A673 (cell line): ENCODE measurements at regions not wholly inside any gene's neighbourhood (a gene's known extent, or its start where the extent isn't known, plus 50 kb on each side); places are given as distances from the start of the nearest gene placed in this dataset.

Source experiments
- BruUV-seq: library from RNA; stranded (reverse); fragments of 400-500 nt; replicated peaks from 2 replicates; lab custom pipeline; 2021; lab: Mats Ljungman, UMichigan
- CTCF ChIA-PET: fragments of 300-600 bp; sonication (Branson Sonifier 250); formaldehyde crosslinking; loops from one replicate; lab custom pipeline; 2022; ENCODE audit warnings: antibody characterized with exemption; lab: Charles Lee
- POLR2A ChIA-PET: fragments of 300-600 bp; sonication (Branson Sonifier 250); formaldehyde crosslinking; loops from one replicate; lab custom pipeline; 2022; ENCODE audit warnings: antibody characterized with exemption; ENCODE audit not compliant: low non-redundant PET; lab: Charles Lee
- DNase-seq: peaks from one replicate; pipeline ENCODE4 v3.0.0-alpha.2; 2015; ENCODE audit warnings: low spot score
- H3K27ac ChIP-seq: fragments of 200-600 bp; sonication (generic); 2 replicates; pipeline ENCODE4 v1.5.1; 2016; ENCODE audit warnings: mixed run types, low read depth, mild to moderate bottlenecking, mixed read lengths, antibody characterized with exemption, low read length; ENCODE audit not compliant: poor library complexity, severe bottlenecking
- H3K27me3 ChIP-seq: fragments of 200-600 bp; sonication (generic); replicated peaks from 2 replicates; pipeline ENCODE4 v1.6.1; 2017; ENCODE audit warnings: mixed run types, low read depth, mild to moderate bottlenecking, mixed read lengths, antibody characterized with exemption, low read length; ENCODE audit not compliant: insufficient read depth, poor library complexity
- H3K36me3 ChIP-seq: fragments of 200-600 bp; sonication (generic); 2 replicates; pipeline ENCODE4 v1.6.1; 2016; ENCODE audit warnings: mixed run types, mild to moderate bottlenecking, mixed read lengths, antibody characterized with exemption, low read length; ENCODE audit not compliant: insufficient read depth, poor library complexity, severe bottlenecking
- H3K4me1 ChIP-seq: fragments of 200-600 bp; sonication (generic); 2 replicates; pipeline ENCODE4 v1.6.1; 2017; ENCODE audit warnings: mixed run types, mild to moderate bottlenecking, mixed read lengths, antibody characterized with exemption, low read length; ENCODE audit not compliant: insufficient read depth, poor library complexity, severe bottlenecking
- H3K4me3 ChIP-seq: fragments of 200-600 bp; sonication (generic); 2 replicates; pipeline ENCODE4 v1.5.1; 2016; ENCODE audit warnings: low read depth, mixed run types, mild to moderate bottlenecking, mixed read lengths, low read length; ENCODE audit not compliant: poor library complexity, severe bottlenecking
- H3K9me3 ChIP-seq: fragments of 200-600 bp; sonication (generic); 2 replicates; pipeline ENCODE4 v1.6.1; 2016; ENCODE audit warnings: mixed run types, low read depth, mild to moderate bottlenecking, mixed read lengths, antibody characterized with exemption, low read length; ENCODE audit not compliant: poor library complexity, severe bottlenecking
- CTCF ChIP-seq: fragments of 300-800, 200-600 bp; sonication (generic); conservative IDR thresholded peaks from 2 replicates; pipeline ENCODE4 v1.5.1; 2017; ENCODE audit warnings: low read depth, mild to moderate bottlenecking, antibody characterized with exemption, low read length, moderate library complexity, mixed read lengths
- EZH2 ChIP-seq: fragments of 200-600 bp; sonication (generic); IDR thresholded peaks from 2 replicates; pipeline ENCODE4 v1.6.1; 2017; ENCODE audit warnings: borderline replicate concordance, low read depth, mild to moderate bottlenecking, mixed read lengths, antibody characterized with exemption, low read length; ENCODE audit not compliant: poor library complexity, severe bottlenecking
- intact Hi-C: fragments of 100-400 bp; cut with micrococcal nuclease; formaldehyde crosslinking; loops from one replicate; pipeline ENCODE4 v1.10.0; 2022; ENCODE audit not compliant: unreplicated experiment

GRCh38 chr1:55894521-55894920 is 679.4 kb upstream of the USP24 start:
- BruUV-seq = no TSS peak
- H3K36me3 ChIP-seq = no peaks in the 10 kb centered on the region
- CTCF ChIA-PET = interaction anchor here (0.5 kb wide), 1 partner anchor 421 kb away, joined by 4 read pairs; no protein-coding TSS in a partner anchor
- no peak overlapping the region for H3K27ac ChIP-seq
- no peaks in the 10 kb centered on the region for H3K4me1 ChIP-seq
- H3K4me3 ChIP-seq = no peak overlapping the region
- peaks cover 3% of the 10 kb centered on the region for H3K27me3 ChIP-seq
- no peak for DNase-seq
- POLR2A ChIA-PET = no interaction called here
- TF ChIP-seq CTCF (no peak), EZH2 (no peak)
- H3K9me3 ChIP-seq = no peaks in the 10 kb centered on the region
- intact Hi-C loops = loop anchor here (10.0 kb wide), 1 partner anchor 520 kb away; no protein-coding TSS in a partner anchor

- peak; percentile 57 for DNase-seq
- intact Hi-C loops = loop anchor here (10.0 kb wide), 1 partner anchor 518 kb away; no protein-coding TSS in a partner anchor
- no TSS peak for BruUV-seq
These were observed 678.0 kb upstream of the USP24 start for GRCh38 chr1:55893155-55893554.

GRCh38 chr1:55888685-55889317 is 673.6 kb upstream of the USP24 start:
- TF ChIP-seq CTCF (no peak), EZH2 (no peak)
- Histone ChIP-seq H3K36me3 (no peaks in the 10 kb centered on the region), H3K27me3 (no peaks in the 10 kb centered on the region), H3K9me3 (no peaks in the 10 kb centered on the region), H3K4me3 (no peak overlapping the region), H3K4me1 (no peaks in the 10 kb centered on the region), H3K27ac (no peak overlapping the region)
- BruUV-seq = no TSS peak
- intact Hi-C loops = no loop called here
- CTCF ChIA-PET = no interaction called here
- POLR2A ChIA-PET = no interaction called here
- no peak for DNase-seq

More at GRCh38 chr1:55893155-55893554, 678.0 kb upstream of the USP24 start:
- CTCF ChIA-PET = no interaction called here
- POLR2A ChIA-PET = no interaction called here
- peaks cover 3% of the 10 kb centered on the region for H3K27me3 ChIP-seq
- no peaks in the 10 kb centered on the region for H3K9me3 ChIP-seq
- no peak overlapping the region for H3K4me3 ChIP-seq
- H3K27ac ChIP-seq = no peak overlapping the region
- H3K36me3 ChIP-seq = no peaks in the 10 kb centered on the region
- H3K4me1 ChIP-seq = no peaks in the 10 kb centered on the region
- TF ChIP-seq CTCF = peak; percentile 63
- TF ChIP-seq EZH2 = no peak
